ENCODE measurements at regions not wholly inside any gene's neighbourhood (a gene's known extent, or its start where the extent isn't known, plus 50 kb on each side); places are given as distances from the start of the nearest gene placed in this dataset.

GRCh38 chr9:99533421-99533820 is 288.3 kb upstream of the NR4A3 start:
- DNase-seq (ENCODE audit: low read depth in 2 of 2) = no peak

GRCh38 chr9:99537996-99538395 is 283.7 kb upstream of the NR4A3 start:
- DNase-seq (ENCODE audit: low read depth in 2 of 2) = no peak

GRCh38 chr9:99544526-99544925 is 277.2 kb upstream of the NR4A3 start:
- DNase-seq (ENCODE audit: low read depth in 2 of 2) = no peak

- DNase-seq (ENCODE audit: low read depth in 2 of 2) = no peak
Observed at GRCh38 chr9:99549441-99549840, 272.2 kb upstream of the NR4A3 start.

GRCh38 chr9:99555792-99556191 is 265.9 kb upstream of the NR4A3 start:
- no peak for DNase-seq (ENCODE audit: low read depth in 2 of 2)

- no peak for DNase-seq (ENCODE audit: low read depth in 2 of 2)
Observed at GRCh38 chr9:99556998-99557397, 264.7 kb upstream of the NR4A3 start.

- no peak for DNase-seq (ENCODE audit: low read depth in 2 of 2)
Observed at GRCh38 chr9:99557816-99558215, 263.9 kb upstream of the NR4A3 start.

GRCh38 chr9:99559776-99560175 is 261.9 kb upstream of the NR4A3 start:
- no peak for DNase-seq (ENCODE audit: low read depth in 2 of 2)

- DNase-seq (ENCODE audit: low read depth in 2 of 2) = no peak
Observed at GRCh38 chr9:99560561-99560960, 261.1 kb upstream of the NR4A3 start.

GRCh38 chr9:99561509-99561917 is 260.2 kb upstream of the NR4A3 start:
- no peak for DNase-seq (ENCODE audit: low read depth in 2 of 2)

- no peak for DNase-seq (ENCODE audit: low read depth in 2 of 2)
Observed at GRCh38 chr9:99561961-99562565, 259.6 kb upstream of the NR4A3 start.

GRCh38 chr9:99563364-99563763 is 258.3 kb upstream of the NR4A3 start:
- DNase-seq (ENCODE audit: low read depth in 2 of 2) = no peak

- no peak for DNase-seq (ENCODE audit: low read depth in 2 of 2)
Observed at GRCh38 chr9:99565203-99565602, 256.5 kb upstream of the NR4A3 start.

GRCh38 chr9:99567436-99567835 is 254.2 kb upstream of the NR4A3 start:
- DNase-seq (ENCODE audit: low read depth in 2 of 2) = no peak

GRCh38 chr9:99569840-99570239 is 251.8 kb upstream of the NR4A3 start:
- no peak for DNase-seq (ENCODE audit: low read depth in 2 of 2)

GRCh38 chr9:99572567-99572966 is 249.1 kb upstream of the NR4A3 start:
- no peak for DNase-seq (ENCODE audit: low read depth in 2 of 2)

- no peak for DNase-seq (ENCODE audit: low read depth in 2 of 2)
Observed at GRCh38 chr9:99573085-99573484, 248.6 kb upstream of the NR4A3 start.

- DNase-seq (ENCODE audit: low read depth in 2 of 2) = no peak
Observed at GRCh38 chr9:99573886-99574285, 247.8 kb upstream of the NR4A3 start.

GRCh38 chr9:99576002-99576401 is 245.7 kb upstream of the NR4A3 start:
- no peak for DNase-seq (ENCODE audit: low read depth in 2 of 2)

- DNase-seq (ENCODE audit: low read depth in 2 of 2) = no peak
Observed at GRCh38 chr9:99576876-99577275, 244.8 kb upstream of the NR4A3 start.

- no peak for DNase-seq (ENCODE audit: low read depth in 2 of 2)
Observed at GRCh38 chr9:99577351-99577750, 244.3 kb upstream of the NR4A3 start.

GRCh38 chr9:99578666-99579065 is 243.0 kb upstream of the NR4A3 start:
- DNase-seq (ENCODE audit: low read depth in 2 of 2) = no peak

GRCh38 chr9:99579964-99580363 is 241.7 kb upstream of the NR4A3 start:
- no peak for DNase-seq (ENCODE audit: low read depth in 2 of 2)

GRCh38 chr9:99582814-99583213 is 238.9 kb upstream of the NR4A3 start:
- no peak for DNase-seq (ENCODE audit: low read depth in 2 of 2)

Data from activated CD8-positive, alpha-beta memory T cell treated with anti-CD3 and anti-CD28 coated beads for 4 hours (primary cell).